GM12865 (cell line): ENCODE measurements at regions not wholly inside any gene's neighbourhood (a gene's known extent, or its start where the extent isn't known, plus 50 kb on each side); places are given as distances from the start of the nearest gene placed in this dataset.
A peak's percentile ranks its signal among the peaks of the same experiment; 100 is the strongest.

Experiments used
- DNase-seq: peaks from one replicate; pipeline ENCODE4 v3.0.0; 2010; ENCODE audit warnings: low read depth
- H3K4me3 ChIP-seq: 2 replicates; pipeline ENCODE4 v1.5.1; 2011; ENCODE audit warnings: mild to moderate bottlenecking, low read depth, low read length, control low read depth
- TF ChIP-seq, protein P1 (sequence below): IDR thresholded peaks from 2 replicates; pipeline ENCODE4 v1.5.1; 2011; ENCODE audit warnings: low read length, control low read depth, low read depth, inconsistent platforms; ENCODE audit not compliant: insufficient read depth; ENCODE audit errors: missing control alignments

GRCh38 chr6:97705568-97705967, 422.6 kb upstream of the MMS22L start:
- DNase-seq = peak; percentile 3
- no peak overlapping the region for H3K4me3 ChIP-seq
- TF ChIP-seq, protein P1, sequence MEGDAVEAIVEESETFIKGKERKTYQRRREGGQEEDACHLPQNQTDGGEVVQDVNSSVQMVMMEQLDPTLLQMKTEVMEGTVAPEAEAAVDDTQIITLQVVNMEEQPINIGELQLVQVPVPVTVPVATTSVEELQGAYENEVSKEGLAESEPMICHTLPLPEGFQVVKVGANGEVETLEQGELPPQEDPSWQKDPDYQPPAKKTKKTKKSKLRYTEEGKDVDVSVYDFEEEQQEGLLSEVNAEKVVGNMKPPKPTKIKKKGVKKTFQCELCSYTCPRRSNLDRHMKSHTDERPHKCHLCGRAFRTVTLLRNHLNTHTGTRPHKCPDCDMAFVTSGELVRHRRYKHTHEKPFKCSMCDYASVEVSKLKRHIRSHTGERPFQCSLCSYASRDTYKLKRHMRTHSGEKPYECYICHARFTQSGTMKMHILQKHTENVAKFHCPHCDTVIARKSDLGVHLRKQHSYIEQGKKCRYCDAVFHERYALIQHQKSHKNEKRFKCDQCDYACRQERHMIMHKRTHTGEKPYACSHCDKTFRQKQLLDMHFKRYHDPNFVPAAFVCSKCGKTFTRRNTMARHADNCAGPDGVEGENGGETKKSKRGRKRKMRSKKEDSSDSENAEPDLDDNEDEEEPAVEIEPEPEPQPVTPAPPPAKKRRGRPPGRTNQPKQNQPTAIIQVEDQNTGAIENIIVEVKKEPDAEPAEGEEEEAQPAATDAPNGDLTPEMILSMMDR = peak; percentile 20

DNA sequence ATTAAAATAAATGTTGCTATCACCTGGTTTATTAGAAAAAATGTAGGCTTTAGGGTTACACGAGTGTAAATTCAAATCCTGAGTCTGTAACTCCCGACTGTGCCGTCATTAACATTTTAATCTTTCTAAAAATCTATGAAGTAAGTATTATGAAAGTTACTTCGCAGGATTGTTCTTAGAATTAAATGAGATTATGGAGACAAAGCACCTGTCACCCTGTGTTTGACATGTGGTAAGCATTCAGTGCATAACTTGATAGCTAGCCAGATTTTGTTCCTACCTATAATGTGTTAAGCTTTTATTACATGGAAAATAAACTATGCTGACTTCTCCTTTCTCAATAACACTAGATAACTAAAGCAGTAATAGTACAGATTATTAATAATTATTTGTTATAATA, 429.7 kb upstream of the MMS22L start:
- no peak for DNase-seq
- H3K4me3 ChIP-seq = no peak overlapping the region
- TF ChIP-seq, protein P1 = no peak

DNA sequence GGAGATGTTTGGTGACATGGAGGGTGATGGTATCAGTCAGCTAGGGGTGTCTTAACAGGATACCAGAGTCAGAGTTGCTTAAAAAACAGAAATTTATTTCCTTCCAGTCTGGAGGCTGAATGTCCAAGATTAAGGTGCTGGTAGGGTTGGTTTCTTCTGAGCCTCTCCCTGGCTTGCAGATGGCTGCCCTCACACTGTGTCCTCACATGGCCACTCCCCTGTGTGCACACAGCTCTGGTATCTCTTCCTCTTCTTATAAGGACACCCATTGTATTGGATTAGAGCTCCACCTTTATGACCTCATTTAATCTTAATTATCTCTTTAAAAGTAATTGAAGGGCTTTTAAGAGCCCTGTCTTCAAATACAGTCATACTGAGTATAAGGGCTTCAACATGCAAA, 431.8 kb upstream of the MMS22L start:
- TF ChIP-seq, protein P1 = no peak
- no peak for DNase-seq
- H3K4me3 ChIP-seq = no peak overlapping the region

DNA sequence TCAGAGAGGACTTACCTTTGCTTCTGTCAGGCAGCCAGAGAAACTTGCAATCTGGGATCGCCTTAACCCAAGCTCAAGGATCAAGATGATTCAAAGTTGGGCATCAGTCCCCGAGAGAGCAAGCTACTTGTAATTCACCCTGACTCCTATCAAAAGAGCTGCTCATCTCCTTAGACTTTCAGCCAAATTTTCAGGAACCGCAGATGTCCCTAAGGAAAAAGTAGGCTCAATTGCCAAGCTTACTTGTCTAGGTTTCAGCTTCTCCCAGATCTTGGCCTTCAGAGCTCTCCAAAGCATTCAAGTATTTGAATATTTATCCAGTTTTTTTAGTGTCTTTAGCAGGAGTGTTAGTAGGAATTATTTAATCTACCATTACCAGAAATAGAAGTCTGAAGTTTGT, 434.1 kb upstream of the MMS22L start:
- DNase-seq = no peak
- TF ChIP-seq, protein P1 = no peak

DNA sequence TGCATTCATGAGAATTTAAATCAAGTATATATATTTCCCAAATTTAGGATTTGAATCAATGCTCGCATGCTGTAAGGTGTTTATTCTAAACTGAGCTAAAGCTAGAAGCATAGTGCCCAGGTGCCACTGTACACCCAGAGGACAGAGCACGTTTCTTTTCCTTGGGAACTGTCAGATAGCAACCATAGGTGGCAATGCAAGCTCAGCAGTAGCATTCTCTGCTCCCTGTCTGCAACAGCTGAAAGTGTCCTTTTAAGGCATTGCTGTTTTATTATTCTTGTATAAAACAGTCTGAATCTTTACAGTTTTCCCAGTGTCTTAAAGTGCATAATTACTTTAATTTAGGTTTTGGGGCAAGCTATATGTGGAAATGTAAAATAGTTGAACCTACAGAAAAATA, 443.4 kb upstream of the MMS22L start:
- H3K4me3 ChIP-seq = no peak overlapping the region
- DNase-seq = no peak
- TF ChIP-seq, protein P1 = no peak

More for the DNA sequence above, 434.1 kb upstream of the MMS22L start:
- no peak overlapping the region for H3K4me3 ChIP-seq

GRCh38 chr6:97732045-97732444, 449.0 kb upstream of the MMS22L start:
- TF ChIP-seq, protein P1 = no peak
- no peak overlapping the region for H3K4me3 ChIP-seq
- DNase-seq = no peak

DNA sequence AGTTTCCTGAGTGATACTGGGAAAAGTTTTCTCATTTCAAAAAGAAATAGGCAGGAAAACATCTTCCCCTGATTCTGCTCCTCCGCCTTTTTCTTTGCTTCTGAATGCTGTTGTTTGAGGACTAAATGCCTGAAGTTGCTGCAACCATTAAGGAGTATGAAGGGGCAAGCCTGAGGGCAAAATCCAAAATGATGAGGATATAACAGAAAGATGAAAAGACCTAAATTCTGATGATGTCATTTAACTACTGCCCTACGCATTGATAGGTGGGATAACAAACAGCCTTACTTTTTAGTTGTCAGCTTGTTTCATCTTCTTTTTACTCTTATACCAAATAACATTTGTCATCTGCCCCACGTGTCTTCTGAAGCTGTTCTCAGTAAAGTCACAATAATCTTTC, 474.6 kb upstream of the MMS22L start:
- TF ChIP-seq, protein P1 = no peak
- no peak overlapping the region for H3K4me3 ChIP-seq
- DNase-seq = no peak
